ENCODE measurements at regions not wholly inside any gene's neighbourhood (a gene's known extent, or its start where the extent isn't known, plus 50 kb on each side); places are given as distances from the start of the nearest gene placed in this dataset.

GRCh38 chr7:113408999-113409398 is 290.6 kb upstream of the SMIM30 start:
- DNase-seq (ENCODE audit: extremely low spot score, insufficient read length, low read depth) = no peak
- no peak for FAIRE-seq

GRCh38 chr7:113405296-113406056 is 287.1 kb upstream of the SMIM30 start:
- DNase-seq (ENCODE audit: extremely low spot score, insufficient read length, low read depth) = no peak
- FAIRE-seq = no peak

GRCh38 chr7:113404245-113404644 is 285.9 kb upstream of the SMIM30 start:
- DNase-seq (ENCODE audit: extremely low spot score, insufficient read length, low read depth) = no peak
- FAIRE-seq = peak; percentile 69

GRCh38 chr7:113402482-113402881 is 284.1 kb upstream of the SMIM30 start:
- FAIRE-seq = no peak
- DNase-seq (ENCODE audit: extremely low spot score, insufficient read length, low read depth) = no peak

GRCh38 chr7:113402005-113402404 is 283.7 kb upstream of the SMIM30 start:
- FAIRE-seq = no peak
- DNase-seq (ENCODE audit: extremely low spot score, insufficient read length, low read depth) = no peak

- DNase-seq (ENCODE audit: extremely low spot score, insufficient read length, low read depth) = no peak
- no peak for FAIRE-seq
Observed at GRCh38 chr7:113394856-113395255, 276.5 kb upstream of the SMIM30 start.

GRCh38 chr7:113392841-113393540 is 274.6 kb upstream of the SMIM30 start:
- FAIRE-seq (no peak), DNase-seq (ENCODE audit: extremely low spot score, insufficient read length, low read depth) (no peak)

GRCh38 chr7:113392421-113392820 is 274.1 kb upstream of the SMIM30 start:
- DNase-seq (ENCODE audit: extremely low spot score, insufficient read length, low read depth) (no peak), FAIRE-seq (no peak)

GRCh38 chr7:113389112-113389646 is 270.8 kb upstream of the SMIM30 start:
- FAIRE-seq = no peak
- no peak for DNase-seq (ENCODE audit: extremely low spot score, insufficient read length, low read depth)

GRCh38 chr7:113383638-113384037 is 265.3 kb upstream of the SMIM30 start:
- FAIRE-seq = no peak
- no peak for DNase-seq (ENCODE audit: extremely low spot score, insufficient read length, low read depth)

- DNase-seq (ENCODE audit: extremely low spot score, insufficient read length, low read depth) (no peak), FAIRE-seq (no peak)
Observed at GRCh38 chr7:113379746-113380145, 261.4 kb upstream of the SMIM30 start.

- DNase-seq (ENCODE audit: extremely low spot score, insufficient read length, low read depth) (no peak), FAIRE-seq (no peak)
Observed at GRCh38 chr7:113374955-113375354, 256.6 kb upstream of the SMIM30 start.

GRCh38 chr7:113373863-113374262 is 255.5 kb upstream of the SMIM30 start:
- FAIRE-seq = no peak

GRCh38 chr7:113371416-113372043 is 253.2 kb upstream of the SMIM30 start:
- FAIRE-seq (no peak), DNase-seq (ENCODE audit: extremely low spot score, insufficient read length, low read depth) (no peak)

More at GRCh38 chr7:113373863-113374262, 255.5 kb upstream of the SMIM30 start:
- DNase-seq (ENCODE audit: extremely low spot score, insufficient read length, low read depth) = no peak

GRCh38 chr7:113370910-113371309 is 252.6 kb upstream of the SMIM30 start:
- no peak for FAIRE-seq

GRCh38 chr7:113368256-113368655 is 249.9 kb upstream of the SMIM30 start:
- FAIRE-seq = no peak
- DNase-seq (ENCODE audit: extremely low spot score, insufficient read length, low read depth) = no peak

More at GRCh38 chr7:113370910-113371309, 252.6 kb upstream of the SMIM30 start:
- no peak for DNase-seq (ENCODE audit: extremely low spot score, insufficient read length, low read depth)

- no peak for DNase-seq (ENCODE audit: extremely low spot score, insufficient read length, low read depth)
- FAIRE-seq = no peak
Observed at GRCh38 chr7:113367041-113367586, 248.8 kb upstream of the SMIM30 start.

- DNase-seq (ENCODE audit: extremely low spot score, insufficient read length, low read depth) (no peak), FAIRE-seq (no peak)
Observed at GRCh38 chr7:113366122-113366521, 247.8 kb upstream of the SMIM30 start.

GRCh38 chr7:113349339-113349738 is 231.0 kb upstream of the SMIM30 start:
- FAIRE-seq = no peak

GRCh38 chr7:113339661-113340060 is 221.3 kb upstream of the SMIM30 start:
- FAIRE-seq = no peak
- DNase-seq (ENCODE audit: extremely low spot score, insufficient read length, low read depth) = no peak

More at GRCh38 chr7:113349339-113349738, 231.0 kb upstream of the SMIM30 start:
- no peak for DNase-seq (ENCODE audit: extremely low spot score, insufficient read length, low read depth)

Measured in GM18507 (cell line).